ENCODE measurements at regions not wholly inside any gene's neighbourhood (a gene's known extent, or its start where the extent isn't known, plus 50 kb on each side); places are given as distances from the start of the nearest gene placed in this dataset.

GRCh38 chr14:86997271-86997670, 995.7 kb downstream of the GALC start:
- no peak for DNase-seq
- Histone ChIP-seq H3K27ac (no peak overlapping the region), H3K36me3 (no peaks in the 10 kb centered on the region), H3K4me1 (no peaks in the 10 kb centered on the region), H3K27me3 (no peaks in the 10 kb centered on the region), H3K9me3 (no peaks in the 10 kb centered on the region), H3K4me3 (replicated peaks in 1 of 3) (no peak overlapping the region)
- no peak for TF ChIP-seq POLR2A (IDR thresholded peaks at IDR 0.05)
- TF ChIP-seq CTCF (IDR thresholded peaks at IDR 0.05): no peak
- 58 to 73% methylated on average over 2 of the region's 2 CpGs for WGBS, 2 donors
- intact Hi-C loops (cut with DNase I): no loop called here

- no peaks in the 10 kb centered on the region for H3K27me3 ChIP-seq
- H3K9me3 ChIP-seq: no peaks in the 10 kb centered on the region
- H3K36me3 ChIP-seq: no peaks in the 10 kb centered on the region
- intact Hi-C loops (cut with DNase I): no loop called here
- TF ChIP-seq POLR2A (IDR thresholded peaks at IDR 0.05) (no peak), CTCF (IDR thresholded peaks at IDR 0.05) (no peak)
- no peak for DNase-seq
- no peaks in the 10 kb centered on the region for H3K4me1 ChIP-seq
- no peak overlapping the region for H3K27ac ChIP-seq
- WGBS, 2 donors: 80 to 82% methylated on average over 2 of the region's 2 CpGs
- H3K4me3 ChIP-seq (replicated peaks in 1 of 3): no peak overlapping the region
Measured at GRCh38 chr14:86990396-86990795, 1002.6 kb downstream of the GALC start.

GRCh38 chr14:86989285-86989684, 1003.7 kb downstream of the GALC start:
- no peak overlapping the region for H3K27ac ChIP-seq
- no peaks in the 10 kb centered on the region for H3K36me3 ChIP-seq
- H3K27me3 ChIP-seq: no peaks in the 10 kb centered on the region
- intact Hi-C loops (cut with DNase I): no loop called here
- no peaks in the 10 kb centered on the region for H3K4me1 ChIP-seq
- no peak for DNase-seq
- TF ChIP-seq POLR2A (IDR thresholded peaks at IDR 0.05) (no peak), CTCF (IDR thresholded peaks at IDR 0.05) (no peak)
- no peaks in the 10 kb centered on the region for H3K9me3 ChIP-seq
- H3K4me3 ChIP-seq (replicated peaks in 1 of 3): no peak overlapping the region
- WGBS, 2 donors: 79 to 94% methylated on average over 1 of the region's 1 CpG

- Histone ChIP-seq H3K27ac (no peak overlapping the region), H3K4me1 (no peaks in the 10 kb centered on the region), H3K9me3 (no peaks in the 10 kb centered on the region), H3K36me3 (no peaks in the 10 kb centered on the region), H3K27me3 (no peaks in the 10 kb centered on the region), H3K4me3 (replicated peaks in 1 of 3) (no peak overlapping the region)
- WGBS, 2 donors: 66 to 68% methylated on average over 3 of the region's 3 CpGs
- intact Hi-C loops (cut with DNase I): no loop called here
- no peak for DNase-seq
- TF ChIP-seq CTCF (IDR thresholded peaks at IDR 0.05) (no peak), POLR2A (IDR thresholded peaks at IDR 0.05) (no peak)
Measured at GRCh38 chr14:86987966-86988365, 1005.0 kb downstream of the GALC start.

- Histone ChIP-seq H3K27ac (no peak overlapping the region), H3K27me3 (no peaks in the 10 kb centered on the region), H3K4me3 (replicated peaks in 1 of 3) (no peak overlapping the region), H3K36me3 (no peaks in the 10 kb centered on the region), H3K4me1 (no peaks in the 10 kb centered on the region), H3K9me3 (no peaks in the 10 kb centered on the region)
- intact Hi-C loops (cut with DNase I): no loop called here
- no peak for TF ChIP-seq CTCF (IDR thresholded peaks at IDR 0.05)
- TF ChIP-seq POLR2A (IDR thresholded peaks at IDR 0.05): no peak
- 77 to 86% methylated on average over 1 of the region's 1 CpG for WGBS, 2 donors
- DNase-seq: no peak
Measured at GRCh38 chr14:86973177-86973576, 1019.8 kb downstream of the GALC start.

Data from thyroid gland (tissue), 4 donors.